Activated CD8-positive, alpha-beta memory T cell treated with anti-CD3 and anti-CD28 coated beads, Interleukin-2, amount 50 U/mL, for 24 hours (primary cell): ENCODE measurements at regions not wholly inside any gene's neighbourhood (a gene's known extent, or its start where the extent isn't known, plus 50 kb on each side); places are given as distances from the start of the nearest gene placed in this dataset.

Experiments
- DNase-seq: peaks from one replicate; pipeline ENCODE4 v3.0.0-alpha.2; 2020; ENCODE audit errors: extremely low read depth

DNA sequence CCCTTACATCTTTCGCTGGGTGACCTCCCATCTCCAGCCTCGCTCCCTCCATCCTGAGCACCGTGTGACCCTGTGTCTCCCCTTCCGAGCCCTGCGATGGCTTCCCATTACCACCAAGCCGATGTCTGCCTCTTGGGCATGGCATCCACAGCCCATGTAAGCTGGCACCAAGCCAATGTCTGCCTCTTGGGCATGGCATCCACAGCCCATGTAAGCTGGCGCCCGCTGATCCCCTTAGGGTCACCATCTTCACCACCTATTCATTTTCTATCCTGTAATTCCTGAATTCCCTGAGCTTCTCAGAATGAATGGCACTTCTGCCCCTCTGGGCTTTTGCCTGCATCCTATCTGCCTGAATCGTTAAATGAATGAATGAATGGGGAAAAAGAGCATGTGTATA, 478.2 kb upstream of the CCL2 start:
- no peak for DNase-seq

DNA sequence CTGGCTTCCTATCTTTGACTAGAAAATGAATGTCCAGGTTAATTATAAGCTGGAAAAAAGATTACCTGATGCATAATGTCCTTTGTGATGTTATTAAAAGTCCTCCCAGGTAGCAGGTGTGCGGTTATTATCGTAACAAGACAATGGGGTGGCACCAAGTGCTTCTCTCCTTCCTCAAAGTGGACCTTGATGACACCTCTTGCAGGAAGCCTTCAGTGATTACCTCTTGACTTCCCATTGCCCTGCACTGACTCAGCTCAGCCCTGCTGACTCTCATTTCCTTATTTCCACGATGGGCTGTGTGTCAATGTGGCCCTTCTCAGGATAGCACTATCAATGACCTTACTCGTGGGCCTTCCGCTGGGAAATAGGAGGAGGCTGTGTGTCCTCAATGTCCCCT, 477.4 kb upstream of the CCL2 start:
- DNase-seq, result no peak

DNA sequence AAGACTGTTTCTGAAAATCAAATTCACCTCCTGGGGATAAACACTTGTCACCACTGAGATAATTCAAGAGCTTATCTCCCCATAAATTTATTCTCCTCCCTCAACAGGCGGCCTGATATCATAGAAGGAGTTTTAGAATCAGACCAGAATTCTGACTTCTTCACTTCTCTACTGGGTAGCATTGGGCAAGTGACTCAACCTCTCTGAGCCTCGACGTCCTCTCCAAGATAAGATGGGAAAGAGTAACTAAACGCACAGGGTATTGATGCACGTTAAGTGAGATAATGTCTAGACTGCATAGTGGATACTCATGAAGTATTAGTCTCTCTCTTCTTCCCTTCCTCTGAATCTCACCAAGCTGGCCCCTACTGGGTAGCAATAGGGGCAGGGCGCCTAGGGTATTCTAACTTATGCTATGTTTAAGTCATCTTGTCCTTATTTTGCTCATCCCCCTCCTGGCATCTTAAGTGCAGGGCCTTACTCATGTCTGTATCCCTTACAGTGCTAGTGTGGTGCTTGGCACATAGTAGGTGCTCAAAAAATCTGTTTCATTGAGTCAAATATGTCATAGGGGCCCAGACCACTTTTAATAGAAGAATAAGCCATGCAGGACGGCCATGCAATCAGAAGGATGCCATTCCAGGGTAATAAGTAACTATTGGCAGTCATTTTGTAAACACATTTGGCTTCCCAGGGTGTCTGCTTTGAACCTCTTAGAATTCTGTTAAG, 476.4 kb upstream of the CCL2 start:
- DNase-seq, result no peak

- no peak for DNase-seq
Observed at GRCh38 chr17:33779234-33779591, 475.9 kb upstream of the CCL2 start.

DNA sequence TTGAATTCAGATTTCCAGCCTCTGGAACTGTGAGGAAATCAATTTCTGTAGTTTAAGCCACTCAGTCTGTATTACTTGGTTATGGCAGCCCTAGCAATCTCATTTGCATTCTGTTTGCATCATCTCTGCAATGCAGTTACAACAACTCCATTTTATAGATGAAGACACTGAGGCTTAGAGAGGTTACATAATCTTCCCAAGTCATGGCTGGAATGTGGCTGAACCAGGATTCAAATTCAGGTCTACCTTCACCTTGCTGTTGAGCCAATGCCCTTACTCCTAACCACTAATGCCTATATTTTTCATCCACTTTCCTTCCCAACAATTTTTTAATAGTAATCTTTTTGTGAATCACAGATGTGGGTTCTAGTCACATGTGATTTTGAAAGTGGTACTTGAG, 469.8 kb upstream of the CCL2 start:
- DNase-seq, result no peak

GRCh38 chr17:33786478-33786877, 468.6 kb upstream of the CCL2 start:
- no peak for DNase-seq

DNA sequence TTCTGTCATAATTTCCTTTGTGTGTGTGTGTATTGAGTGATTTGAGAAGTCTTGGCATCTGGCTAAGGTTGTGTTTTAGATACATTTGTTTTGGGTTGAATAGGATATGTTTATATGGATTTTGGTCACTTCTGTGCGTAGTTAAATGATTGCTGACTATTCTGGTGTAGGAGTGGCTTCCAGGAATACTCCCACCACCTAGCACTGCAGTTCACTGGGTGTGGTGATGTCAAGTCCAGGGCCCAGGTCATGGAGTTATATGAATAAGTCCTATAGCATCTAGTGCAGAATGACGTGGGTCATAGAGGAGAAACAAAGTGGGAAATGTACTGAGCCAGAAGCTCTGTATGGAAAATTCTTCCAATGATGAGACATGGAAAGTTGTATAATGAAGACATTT, 465.4 kb upstream of the CCL2 start:
- DNase-seq, result no peak

DNA sequence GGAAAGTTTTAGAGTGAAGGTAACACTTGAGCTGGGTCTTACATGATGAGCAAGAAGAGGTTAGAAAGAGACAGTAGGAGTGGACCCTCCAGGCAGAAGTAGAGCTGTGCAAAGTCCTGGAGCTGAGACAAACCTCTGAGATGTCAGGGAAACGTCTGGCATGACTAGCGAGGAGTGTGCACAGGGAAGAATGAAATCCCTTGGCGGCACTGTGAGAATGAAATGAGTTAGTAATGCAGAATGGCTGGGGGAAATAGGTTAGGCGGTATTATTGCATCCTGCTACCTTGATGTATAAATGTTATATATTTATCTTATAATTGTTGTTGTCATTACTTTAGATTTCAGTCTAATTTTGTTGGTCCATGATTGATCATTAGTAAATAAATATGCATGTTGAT, 457.9 kb upstream of the CCL2 start:
- no peak for DNase-seq

DNA sequence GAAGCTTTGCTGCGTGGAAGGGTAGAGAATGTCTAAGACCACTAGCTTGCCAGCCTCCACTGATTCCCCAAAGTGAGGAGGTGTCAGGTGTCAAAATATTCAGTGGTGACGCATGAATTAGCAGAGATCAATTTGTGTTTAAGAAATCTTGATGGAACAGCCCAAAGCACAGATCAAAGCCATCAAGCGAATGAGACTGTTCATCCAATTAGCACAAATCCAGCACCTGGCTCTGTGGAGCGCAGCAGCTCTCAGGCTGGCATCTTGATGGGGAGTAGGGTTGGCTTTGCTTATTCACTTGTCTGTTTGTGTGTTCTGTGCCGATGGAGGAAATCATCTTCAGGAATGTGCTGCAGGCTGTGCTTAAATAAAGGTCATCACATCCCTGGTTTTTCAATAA, 456.8 kb upstream of the CCL2 start:
- DNase-seq, result no peak

DNA sequence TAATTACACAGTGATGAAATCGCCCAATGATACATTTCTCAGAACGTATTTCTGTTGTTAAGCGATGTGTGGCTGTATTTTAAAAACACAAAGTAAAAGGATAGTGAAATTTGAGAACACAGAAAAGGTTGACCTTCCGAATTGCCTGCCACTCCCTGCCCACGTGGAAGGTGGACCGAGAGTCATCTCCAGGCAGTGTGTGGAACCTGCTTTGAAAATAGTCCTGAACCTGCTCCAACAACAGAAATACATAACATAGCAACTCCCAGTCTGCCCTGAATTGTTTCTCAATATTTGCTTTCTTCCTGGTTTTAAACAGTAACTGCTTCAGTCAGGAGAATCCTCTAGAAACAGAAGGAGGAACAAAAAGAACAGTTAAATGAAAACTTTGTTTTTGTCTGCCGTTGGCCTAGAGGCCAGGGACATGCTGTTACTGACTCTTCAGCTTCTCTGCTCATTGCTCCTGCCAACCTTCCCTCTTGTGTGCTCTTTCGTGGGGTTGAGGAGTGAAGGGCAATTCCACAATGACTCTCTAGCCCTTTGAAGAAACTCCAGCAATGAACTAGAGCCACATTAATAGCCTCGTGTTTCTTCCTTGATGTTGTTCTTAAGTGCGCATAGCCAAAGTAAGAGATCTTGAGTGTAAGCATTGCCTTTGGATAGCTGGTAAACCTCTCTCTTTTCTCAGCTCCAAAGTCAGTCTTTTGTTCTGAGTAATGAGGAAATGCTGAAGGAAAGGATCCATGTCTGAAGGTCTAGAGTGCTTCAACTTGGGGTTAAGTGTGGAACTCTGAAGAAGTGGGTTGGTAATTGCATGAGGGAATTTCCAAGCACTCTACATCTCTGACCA, 452.5 kb upstream of the CCL2 start:
- no peak for DNase-seq

DNA sequence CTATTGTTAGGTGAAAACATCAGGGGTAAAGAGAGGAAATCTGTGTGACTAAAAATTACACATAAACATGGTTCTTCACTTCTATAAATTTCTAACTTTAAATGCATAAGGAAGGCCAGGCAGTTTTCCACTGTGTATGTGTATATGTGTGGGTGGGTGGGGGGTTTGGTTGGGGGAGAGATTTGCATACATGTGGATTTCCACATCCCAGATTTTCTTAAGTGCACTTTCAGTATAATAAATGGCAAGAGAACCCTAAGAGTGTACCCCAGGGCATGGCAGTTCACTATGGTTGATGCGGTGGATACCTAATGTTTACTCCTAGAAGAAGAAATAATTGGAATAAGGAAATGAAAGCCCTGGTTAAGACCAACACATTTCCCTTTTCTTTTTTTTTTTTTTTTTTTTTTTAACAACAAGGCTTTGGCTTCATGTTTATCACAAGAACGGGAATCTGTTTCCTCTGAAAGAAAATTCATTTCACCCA, 451.8 kb upstream of the CCL2 start:
- no peak for DNase-seq

GRCh38 chr17:33803686-33804085, 451.4 kb upstream of the CCL2 start:
- no peak for DNase-seq

DNA sequence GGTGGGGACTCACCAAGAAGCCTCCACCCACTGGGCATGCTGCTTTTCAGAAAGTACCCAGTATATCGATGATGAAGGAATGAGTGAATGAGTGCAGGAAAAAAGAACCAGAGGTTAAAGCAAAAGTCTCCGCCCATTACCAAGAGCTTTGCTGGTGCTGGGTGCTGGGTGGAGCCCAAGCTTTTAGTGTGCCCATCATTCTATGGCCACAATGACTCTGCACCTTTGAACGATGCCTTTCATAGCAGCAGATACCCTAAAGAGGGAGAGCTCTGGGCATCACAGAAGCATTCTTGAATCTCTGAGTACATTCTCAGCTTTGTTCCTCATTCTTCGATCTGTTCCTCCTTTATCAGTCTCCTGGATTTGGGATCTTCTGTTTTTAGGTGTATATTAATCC, 450.7 kb upstream of the CCL2 start:
- no peak for DNase-seq

DNA sequence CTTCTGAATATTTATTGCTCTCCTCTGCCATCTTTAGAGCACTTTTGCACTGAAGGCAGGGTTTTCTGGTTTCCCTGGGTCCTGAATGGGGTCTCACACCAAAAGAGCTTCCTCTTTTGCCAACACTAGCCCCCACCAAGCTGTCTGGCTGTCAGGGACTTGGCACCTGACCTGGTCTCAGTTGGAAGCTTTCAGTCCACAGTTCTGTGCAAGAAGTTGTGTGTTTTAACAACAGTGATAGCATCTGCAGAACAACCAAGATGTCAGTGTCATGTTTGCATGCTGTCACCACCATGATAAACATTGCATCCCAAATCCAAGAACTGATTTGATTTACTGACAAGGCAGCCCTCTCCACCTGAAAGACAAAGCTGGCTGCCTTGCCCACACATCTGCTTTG, 448.5 kb upstream of the CCL2 start:
- DNase-seq, result no peak

- no peak for DNase-seq
Observed at GRCh38 chr17:33809748-33810147, 445.3 kb upstream of the CCL2 start.

GRCh38 chr17:33811004-33811760, 443.9 kb upstream of the CCL2 start:
- no peak for DNase-seq

DNA sequence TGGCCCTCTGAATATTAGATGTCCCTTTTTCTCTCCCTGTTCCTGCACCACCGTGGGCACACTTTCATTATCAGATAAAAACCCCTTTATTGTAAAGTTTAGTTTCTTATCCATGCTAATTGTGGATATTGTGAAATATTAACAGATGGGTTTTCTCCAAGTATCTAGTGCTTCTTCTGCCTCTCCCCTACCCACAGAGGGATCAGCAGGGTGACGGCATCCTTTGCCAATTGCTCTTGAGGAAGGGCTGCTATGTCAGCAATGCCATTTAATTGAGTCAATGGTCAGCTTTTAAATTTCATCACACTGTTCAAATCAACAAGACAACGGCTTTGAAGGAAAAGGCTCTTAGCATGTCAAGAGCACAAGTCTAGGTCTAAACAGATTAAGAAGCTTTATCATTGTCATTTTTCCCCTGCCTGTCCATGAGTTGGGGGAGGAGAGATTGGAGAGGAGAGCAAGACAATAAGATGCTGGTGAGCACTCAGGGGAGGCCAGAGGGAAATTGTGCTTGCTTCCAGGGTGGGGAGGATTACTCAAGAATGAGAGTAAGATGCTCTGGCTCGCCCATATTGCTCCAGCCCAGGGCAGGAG, 443.0 kb upstream of the CCL2 start:
- DNase-seq, result no peak

DNA sequence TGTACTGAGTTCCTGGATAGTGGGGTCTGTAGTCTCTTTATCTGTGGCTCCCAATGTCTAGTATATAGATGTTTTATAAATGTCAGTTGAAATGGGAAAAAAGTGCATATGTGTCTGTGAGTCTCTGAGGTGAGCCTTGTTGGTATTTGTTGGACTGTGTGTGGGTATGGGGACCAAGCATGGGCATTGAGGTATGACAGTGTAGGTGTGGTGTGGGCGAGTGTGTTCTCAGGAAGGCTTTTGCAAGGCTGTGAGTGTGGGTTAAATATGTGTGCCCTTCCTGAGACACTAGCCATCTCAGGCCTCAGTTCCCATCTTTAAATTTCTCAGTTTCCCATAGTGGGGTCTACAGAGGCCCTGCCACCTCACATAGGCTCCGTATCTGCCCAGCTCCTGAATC, 440.2 kb upstream of the CCL2 start:
- DNase-seq, result no peak

- no peak for DNase-seq
Observed at GRCh38 chr17:33816036-33816435, 439.0 kb upstream of the CCL2 start.

DNA sequence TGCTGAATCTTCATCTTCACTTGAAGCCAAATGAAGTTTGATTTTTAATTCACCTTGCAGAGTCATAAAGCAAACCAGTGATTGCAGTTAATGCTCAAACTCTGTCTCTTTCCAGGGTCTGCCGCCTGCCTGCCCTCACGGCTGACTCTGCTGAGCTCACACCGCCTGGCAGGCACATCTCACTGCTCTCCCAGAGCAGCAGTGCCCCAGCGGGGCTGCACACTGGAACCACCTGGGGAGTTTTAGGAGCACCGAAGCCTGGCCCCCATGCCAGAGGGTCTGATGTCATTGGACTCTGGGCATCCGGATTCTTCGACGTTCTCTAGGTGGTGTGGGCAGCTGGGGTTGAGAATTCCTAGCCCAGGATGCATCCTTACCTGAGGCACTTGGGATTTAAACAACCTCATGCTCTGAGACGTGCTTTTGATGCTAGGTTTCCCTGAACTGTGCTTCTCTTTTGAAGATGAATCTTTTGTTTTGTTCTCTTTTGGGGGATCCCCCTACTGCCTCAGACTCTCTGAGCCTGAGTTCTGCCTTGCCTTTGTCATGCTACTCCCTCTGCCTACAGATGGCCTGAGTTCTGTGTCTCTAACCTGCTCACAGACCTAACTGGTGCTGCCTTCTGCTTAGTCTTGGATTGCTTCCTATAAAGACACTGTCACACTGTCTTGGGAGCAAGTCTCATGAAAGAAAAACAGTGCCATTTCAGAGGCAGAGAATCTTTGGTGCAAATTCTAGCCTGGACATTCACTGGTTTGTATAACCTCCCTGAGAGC, 438.1 kb upstream of the CCL2 start:
- DNase-seq, result no peak

DNA sequence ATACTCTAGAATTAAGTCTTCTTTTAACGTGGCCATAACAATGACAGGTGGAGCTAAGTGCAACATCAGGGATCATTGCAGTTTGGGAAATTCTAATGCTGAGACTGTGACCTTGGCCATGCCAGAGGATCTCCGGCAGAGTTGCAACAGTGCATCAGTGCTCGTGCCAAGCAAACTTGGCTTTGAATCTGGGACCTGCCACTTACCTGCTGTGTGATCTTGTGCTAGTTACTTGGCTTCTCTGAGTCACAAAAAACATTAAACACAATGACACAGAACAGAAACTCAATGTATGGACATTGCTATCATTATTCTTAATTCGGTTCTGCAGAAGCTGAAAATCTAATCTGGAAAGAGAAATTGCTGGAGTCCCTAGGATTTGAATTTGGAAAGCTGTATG, 435.5 kb upstream of the CCL2 start:
- no peak for DNase-seq
